ENCODE measurements at regions not wholly inside any gene's neighbourhood (a gene's known extent, or its start where the extent isn't known, plus 50 kb on each side); places are given as distances from the start of the nearest gene placed in this dataset.

GRCh38 chr1:178575611-178576361 lies 62.9 kb downstream of the TEX35 start:
- Histone ChIP-seq H2BK120ac (replicated peaks; ENCODE audit: low read depth, low read length) (peak overlapping the region; percentile 30), H3K14ac (ENCODE audit: insufficient read length) (no peak overlapping the region), H4K91ac (replicated peaks; ENCODE audit: insufficient read length, low read length) (no peak overlapping the region), H3K9me3 (ENCODE audit: insufficient read depth in 2 of 2, low read depth in 1 of 2, low read length in 1 of 2) (no peaks in the 10 kb centered on the region), H2AFZ (ENCODE audit: low read length) (peak overlapping the region; percentile 47; the same call in 1 of the 2 replicates), H2AK5ac (ENCODE audit: low read depth, low read length) (no peak overlapping the region), H3K27me3 (replicated peaks in 1 of 4; ENCODE audit: control insufficient read depth in 3 of 4, extremely low read depth in 1 of 4, insufficient read depth in 3 of 4, low read length in 3 of 4) (no peaks in the 10 kb centered on the region), H3K18ac (ENCODE audit: extremely low read depth, low read length) (no peak overlapping the region), H3K23me2 (ENCODE audit: low read depth, low read length) (no peaks in the 10 kb centered on the region), H3K4me1 (replicated peaks in 1 of 4; ENCODE audit: control insufficient read depth in 3 of 4, insufficient read depth in 4 of 4, low read length in 3 of 4) (peaks cover 2 to 12% (median 8%) of the 10 kb centered on the region in 4 experiments), H3K27ac (ENCODE audit: low read depth, low read length) (peak overlapping the region; percentile 69; the same call in 1 of the 2 replicates), H3K4me3 (ENCODE audit: extremely low read depth in 1 of 4, insufficient read depth in 2 of 4, low read depth in 3 of 4, low read length in 4 of 4) (peak overlapping the region in 2 of 4 experiments; percentile 0 to 9; a peak in 1 of 8 replicates), H4K8ac (ENCODE audit: extremely low read depth, insufficient read depth, low read length) (peak overlapping the region; percentile 45; the same call in 1 of the 2 replicates), H3K56ac (replicated peaks; ENCODE audit: insufficient read length, low read depth, low read length) (no peak overlapping the region), H3K79me1 (ENCODE audit: low read depth, low read length) (no peaks in the 10 kb centered on the region), H4K20me1 (replicated peaks in 1 of 2; ENCODE audit: control insufficient read depth in 1 of 2, insufficient read depth in 2 of 2, low read length in 2 of 2) (no peaks in the 10 kb centered on the region), H2BK15ac (ENCODE audit: low read length) (no peak overlapping the region), H3K79me2 (ENCODE audit: control insufficient read depth in 1 of 2, insufficient read depth in 2 of 2, low read length in 2 of 2) (no peaks in the 10 kb centered on the region), H3K23ac (ENCODE audit: insufficient read length) (no peak overlapping the region), H3K36me3 (ENCODE audit: control insufficient read depth in 2 of 4, insufficient read depth in 4 of 4, low read length in 3 of 4) (no peaks in the 10 kb centered on the region), H3K4me2 (ENCODE audit: insufficient read depth in 1 of 2, low read depth in 2 of 2, low read length in 2 of 2) (peak overlapping the region; percentile 16 to 47; a peak in 3 of 4 replicates), H3K9ac (replicated peaks in 1 of 4; ENCODE audit: extremely low read depth in 1 of 4, low read depth in 3 of 4, low read length in 3 of 4) (peak overlapping the region in 2 of 4 experiments; percentile 31 to 56; a peak in 3 of 7 replicates), H2BK20ac (ENCODE audit: low read length) (peak overlapping the region; percentile 13; the same call in 1 of the 2 replicates), H2BK5ac (ENCODE audit: low read depth, low read length) (0 out of 2 replicates have a peak overlapping the region, but pooled peaks have one; percentile 18), H4K5ac (ENCODE audit: insufficient read length, low read depth, low read length) (peak overlapping the region; percentile 50), H2BK12ac (ENCODE audit: low read depth, low read length) (0 out of 2 replicates have a peak overlapping the region, but pooled peaks have one; percentile 32), H3K4ac (replicated peaks; ENCODE audit: insufficient read length, low read depth, low read length) (no peak overlapping the region)
- CTCF ChIA-PET (ENCODE audit: partially characterized antibody), result interaction anchor here (0.6 to 3.3 kb wide), 8 partner anchors 10 to 428 kb away, joined by 3 to 13 read pairs (median 3); no protein-coding TSS in a partner anchor
- POLR2A ChIA-PET (ENCODE audit: partially characterized antibody), result no interaction called here
- no peak for DNase-seq (ENCODE audit: low read depth in 1 of 2, low spot score in 2 of 2)
- FAIRE-seq, result peak; percentile 81
- 45% methylated on average over 3 of the region's 3 CpGs; no CpG with 5 or more reads in 1 of the 2 experiments for WGBS, 2 experiments (ENCODE audit: extremely low coverage in 1 of 2, insufficient coverage in 1 of 2, insufficient read length in 1 of 2, insufficient replicate concordance in 2 of 2, low coverage in 1 of 2, low lambda C conversion rate in 2 of 2, missing lambda C conversion rate in 1 of 2)
- no peak for TF ChIP-seq E2F6 (IDR thresholded peaks at IDR 0.05)
- TF ChIP-seq EGR1 (IDR thresholded peaks at IDR 0.05; ENCODE audit: borderline replicate concordance, low read depth, low read length), result peak; percentile 85
- peak; percentile 72; the same call in 1 of the 2 replicates for TF ChIP-seq CREB1 (IDR thresholded peaks at IDR 0.05)
